Smooth muscle cell (in vitro differentiated cells): ENCODE measurements at regions not wholly inside any gene's neighbourhood (a gene's known extent, or its start where the extent isn't known, plus 50 kb on each side); places are given as distances from the start of the nearest gene placed in this dataset.

ENCODE experiments used
- DNase-seq: peaks from one replicate; lab custom pipeline; 2025; ENCODE audit not compliant: unreplicated experiment; lab: John Stamatoyannopoulos, UW
- H2AFZ ChIP-seq: fragments of 200-600 bp; sonication (generic); 2 replicates; pipeline ENCODE4 v1.6.0; 2016; ENCODE audit warnings: antibody characterized with exemption, low read depth, mild to moderate bottlenecking
- H3F3A ChIP-seq: fragments of 200-600 bp; sonication (generic); 2 replicates; pipeline ENCODE4 v1.6.0; 2017; ENCODE audit warnings: antibody characterized with exemption, low read depth
- H3K27ac ChIP-seq: fragments of 200-600 bp; sonication (generic); 2 replicates; pipeline ENCODE4 v1.5.1; 2016; ENCODE audit warnings: low read depth, mild to moderate bottlenecking
- H3K27me3 ChIP-seq: fragments of 200-600 bp; sonication (generic); 2 replicates; pipeline ENCODE4 v1.6.1; 2016; ENCODE audit warnings: low read depth, mild to moderate bottlenecking
- H3K36me3 ChIP-seq: fragments of 200-600 bp; sonication (generic); 2 replicates; pipeline ENCODE4 v1.5.1; 2016; ENCODE audit warnings: low read depth
- H3K4me1 ChIP-seq: fragments of 200-600 bp; sonication (generic); 2 replicates; pipeline ENCODE4 v1.5.1; 2016; ENCODE audit warnings: low read depth
- H3K4me2 ChIP-seq: fragments of 200-600 bp; sonication (generic); 2 replicates; pipeline ENCODE4 v1.6.0; 2016; ENCODE audit warnings: mild to moderate bottlenecking
- H3K4me3 ChIP-seq: fragments of 200-600 bp; sonication (generic); 2 replicates; pipeline ENCODE4 v1.5.1; 2016; ENCODE audit warnings: mild to moderate bottlenecking
- H3K79me2 ChIP-seq: fragments of 200-600 bp; sonication (generic); 2 replicates; pipeline ENCODE4 v1.6.0; 2016; ENCODE audit warnings: low read depth, mild to moderate bottlenecking
- H3K9ac ChIP-seq: fragments of 200-600 bp; sonication (generic); 2 replicates; pipeline ENCODE4 v1.6.0; 2016; ENCODE audit warnings: low read depth
- H3K9me3 ChIP-seq: fragments of 200-600 bp; sonication (generic); replicated peaks from 2 replicates; pipeline ENCODE4 v1.5.1; 2016; ENCODE audit warnings: low read depth
- H4K20me1 ChIP-seq: fragments of 200-600 bp; sonication (generic); 2 replicates; pipeline ENCODE4 v1.6.0; 2016; ENCODE audit warnings: low read depth
- CTCF ChIP-seq: fragments of 200-600 bp; sonication (generic); IDR thresholded peaks from 2 replicates; pipeline ENCODE4 v1.5.1; 2017; ENCODE audit warnings: borderline replicate concordance, mild to moderate bottlenecking, antibody characterized with exemption; ENCODE audit not compliant: insufficient read depth, poor library complexity, severe bottlenecking
- WGBS: methylation state at CpG from one replicate; pipeline ENCODE4 v1.1.7; 2016; ENCODE audit warnings: low lambda C conversion rate; 5-methylcytosine and 5-hydroxymethylcytosine counted together

GRCh38 chr10:91035650-91036292, 114.9 kb upstream of the ANKRD1 start:
- no peaks in the 10 kb centered on the region for H3K27me3 ChIP-seq
- no peak overlapping the region for H2AFZ ChIP-seq
- H3F3A ChIP-seq = no peaks in the 10 kb centered on the region
- H3K4me3 ChIP-seq = no peak overlapping the region
- H3K27ac ChIP-seq = no peak overlapping the region
- no peak overlapping the region for H3K4me2 ChIP-seq
- H3K36me3 ChIP-seq = no peaks in the 10 kb centered on the region
- no peaks in the 10 kb centered on the region for H4K20me1 ChIP-seq
- no peaks in the 10 kb centered on the region for H3K79me2 ChIP-seq
- no peaks in the 10 kb centered on the region for H3K9me3 ChIP-seq
- no peak for DNase-seq
- no peak overlapping the region for H3K9ac ChIP-seq
- 91% methylated on average over 8 of the region's 8 CpGs for WGBS
- TF ChIP-seq CTCF = no peak
- H3K4me1 ChIP-seq = peaks cover 15% of the 10 kb centered on the region

GRCh38 chr10:91036807-91037411, 116.0 kb upstream of the ANKRD1 start:
- no peaks in the 10 kb centered on the region for H4K20me1 ChIP-seq
- WGBS = 94% methylated on average over 2 of the region's 2 CpGs
- H3K4me1 ChIP-seq = peaks cover 15% of the 10 kb centered on the region
- H2AFZ ChIP-seq = no peak overlapping the region
- H3K9me3 ChIP-seq = no peaks in the 10 kb centered on the region
- DNase-seq = no peak
- H3K27me3 ChIP-seq = peaks cover 5% of the 10 kb centered on the region
- H3K36me3 ChIP-seq = no peaks in the 10 kb centered on the region
- H3F3A ChIP-seq = no peaks in the 10 kb centered on the region
- H3K79me2 ChIP-seq = no peaks in the 10 kb centered on the region
- H3K27ac ChIP-seq = no peak overlapping the region
- H3K4me3 ChIP-seq = no peak overlapping the region
- no peak overlapping the region for H3K9ac ChIP-seq
- TF ChIP-seq CTCF = no peak
- no peak overlapping the region for H3K4me2 ChIP-seq

GRCh38 chr10:91038971-91039370, 118.1 kb upstream of the ANKRD1 start:
- Histone ChIP-seq H4K20me1 (no peaks in the 10 kb centered on the region), H3K9me3 (no peaks in the 10 kb centered on the region), H3K79me2 (no peaks in the 10 kb centered on the region), H3K27me3 (peaks cover 5% of the 10 kb centered on the region), H3K4me2 (no peak overlapping the region), H3K36me3 (no peaks in the 10 kb centered on the region), H3K4me1 (peaks cover 14% of the 10 kb centered on the region), H3K27ac (no peak overlapping the region), H2AFZ (no peak overlapping the region), H3K4me3 (no peak overlapping the region), H3F3A (no peaks in the 10 kb centered on the region), H3K9ac (no peak overlapping the region)
- TF ChIP-seq CTCF = no peak
- no peak for DNase-seq
- 79% methylated on average over 3 of the region's 3 CpGs for WGBS

- no peaks in the 10 kb centered on the region for H3K79me2 ChIP-seq
- no peak overlapping the region for H3K9ac ChIP-seq
- peaks cover 2% of the 10 kb centered on the region for H3K4me1 ChIP-seq
- H4K20me1 ChIP-seq = no peaks in the 10 kb centered on the region
- H3K4me2 ChIP-seq = no peak overlapping the region
- H3K36me3 ChIP-seq = no peaks in the 10 kb centered on the region
- no peak overlapping the region for H2AFZ ChIP-seq
- no peak overlapping the region for H3K4me3 ChIP-seq
- peaks cover 5% of the 10 kb centered on the region for H3K27me3 ChIP-seq
- H3K9me3 ChIP-seq = no peaks in the 10 kb centered on the region
- H3K27ac ChIP-seq = no peak overlapping the region
- 98% methylated on average over 2 of the region's 2 CpGs for WGBS
- no peak for DNase-seq
- no peak for TF ChIP-seq CTCF
- H3F3A ChIP-seq = no peaks in the 10 kb centered on the region
Measured at GRCh38 chr10:91040343-91040742, 119.5 kb upstream of the ANKRD1 start.
